Neural cell (in vitro differentiated cells): ENCODE measurements at regions not wholly inside any gene's neighbourhood (a gene's known extent, or its start where the extent isn't known, plus 50 kb on each side); places are given as distances from the start of the nearest gene placed in this dataset.

Experiments
- H2AFZ ChIP-seq: fragments of 200-600, 300-800 bp; sonication (generic), shearing (Covaris generic); 2 replicates; pipeline ENCODE4 v1.6.0; 2014; ENCODE audit warnings: low read depth, mild to moderate bottlenecking, antibody characterized with exemption, low read length, moderate library complexity
- H3F3A ChIP-seq: fragments of 200-600 bp; shearing (Covaris generic); 2 replicates; pipeline ENCODE4 v1.6.1; 2016; ENCODE audit warnings: mild to moderate bottlenecking, moderate library complexity, mixed read lengths, antibody characterized with exemption, low read length; ENCODE audit not compliant: insufficient read depth, poor library complexity, severe bottlenecking
- H3K27ac ChIP-seq: fragments of 200-600, 300-800 bp; sonication (generic), shearing (Covaris generic); 2 replicates; pipeline ENCODE4 v1.5.1; 2014; ENCODE audit warnings: mild to moderate bottlenecking, low read length, moderate library complexity
- H3K27me3 ChIP-seq: fragments of 300-800, 200-600 bp; sonication (generic), shearing (Covaris generic); 2 replicates; pipeline ENCODE4 v1.6.0; 2014; ENCODE audit warnings: mild to moderate bottlenecking, low read depth, low read length, moderate library complexity; ENCODE audit not compliant: insufficient read depth
- H3K36me3 ChIP-seq: fragments of 300-800, 200-600 bp; sonication (generic), shearing (Covaris generic); 2 replicates; pipeline ENCODE4 v1.5.1; 2014; ENCODE audit warnings: mild to moderate bottlenecking, antibody characterized with exemption, low read length, moderate library complexity; ENCODE audit not compliant: insufficient read depth
- H3K4me2 ChIP-seq: fragments of 300-800, 200-600 bp; sonication (generic), shearing (Covaris generic); 2 replicates; pipeline ENCODE4 v1.6.0; 2014; ENCODE audit warnings: mild to moderate bottlenecking, low read length
- H3K4me3 ChIP-seq: fragments of 300-800, 200-600 bp; sonication (generic), shearing (Covaris generic); 2 replicates; pipeline ENCODE4 v1.5.1; 2014; ENCODE audit warnings: mild to moderate bottlenecking, low read length, moderate library complexity
- H3K79me2 ChIP-seq: fragments of 200-600 bp; shearing (Covaris generic); replicated peaks from 2 replicates; pipeline ENCODE4 v1.6.0; 2014; ENCODE audit warnings: mild to moderate bottlenecking, low read length, moderate library complexity; ENCODE audit not compliant: insufficient read depth
- H3K9ac ChIP-seq: fragments of 300-800, 200-600 bp; sonication (generic), shearing (Covaris generic); 2 replicates; pipeline ENCODE4 v1.6.1; 2016; ENCODE audit warnings: mild to moderate bottlenecking, low read length, mixed read lengths
- H3K9me2 ChIP-seq: fragments of 200-600 bp; shearing (Covaris generic); 2 replicates; pipeline ENCODE4 v1.6.1; 2016; ENCODE audit warnings: mild to moderate bottlenecking, low read length, mixed read lengths; ENCODE audit not compliant: insufficient read depth
- H3K9me3 ChIP-seq: fragments of 200-600, 300-800 bp; sonication (generic), shearing (Covaris generic); 2 replicates; pipeline ENCODE4 v1.6.1; 2016; ENCODE audit warnings: mild to moderate bottlenecking, mixed run types, low read length, moderate library complexity, mixed read lengths
- H4K20me1 ChIP-seq: fragments of 200-600 bp; shearing (Covaris generic); 2 replicates; pipeline ENCODE4 v1.6.1; 2016; ENCODE audit warnings: mild to moderate bottlenecking, mixed run types; ENCODE audit not compliant: insufficient read depth
- EP300 ChIP-seq: fragments of 450-650 bp; conservative IDR thresholded peaks from 2 replicates; pipeline ENCODE4 v1.6.1; 2014; ENCODE audit warnings: antibody characterized with exemption, mild to moderate bottlenecking, moderate library complexity; ENCODE audit not compliant: poor library complexity, severe bottlenecking
- EZH2 ChIP-seq: fragments of 200-600, 300-800 bp; shearing (Covaris generic), sonication (generic); IDR thresholded peaks from 2 replicates; pipeline ENCODE4 v1.6.1; 2014; ENCODE audit warnings: antibody characterized with exemption, low read length, borderline replicate concordance, mild to moderate bottlenecking; ENCODE audit not compliant: insufficient read depth, poor library complexity, severe bottlenecking
- MXI1 ChIP-seq: fragments of 450-650 bp; conservative IDR thresholded peaks from 2 replicates; pipeline ENCODE4 v1.6.1; 2014; ENCODE audit warnings: antibody characterized with exemption, mild to moderate bottlenecking; ENCODE audit not compliant: poor library complexity, severe bottlenecking
- POLR2AphosphoS5 ChIP-seq: IDR thresholded peaks from 2 replicates; pipeline ENCODE4 v1.6.1; 2012
- RAD21 ChIP-seq: fragments of 450-650 bp; conservative IDR thresholded peaks from 2 replicates; pipeline ENCODE4 v1.6.1; 2014; ENCODE audit warnings: antibody characterized with exemption, mild to moderate bottlenecking, moderate library complexity
- SMC3 ChIP-seq: fragments of 450-650 bp; conservative IDR thresholded peaks from 2 replicates; pipeline ENCODE4 v1.6.1; 2014; ENCODE audit warnings: antibody characterized with exemption, mild to moderate bottlenecking, moderate library complexity; ENCODE audit not compliant: poor library complexity
- TAF1 ChIP-seq: IDR thresholded peaks from 2 replicates; pipeline ENCODE4 v1.6.1; 2012; ENCODE audit warnings: low read depth
- TF ChIP-seq, protein P1 (sequence below): fragments of 450-650 bp; IDR thresholded peaks from 2 replicates; pipeline ENCODE4 v1.5.1; 2014; ENCODE audit warnings: antibody characterized with exemption, mild to moderate bottlenecking, moderate library complexity; ENCODE audit not compliant: poor library complexity, severe bottlenecking
- TF ChIP-seq, protein P2 (sequence below): IDR thresholded peaks from 2 replicates; pipeline ENCODE4 v1.6.1; 2012; ENCODE audit warnings: borderline replicate concordance

DNA sequence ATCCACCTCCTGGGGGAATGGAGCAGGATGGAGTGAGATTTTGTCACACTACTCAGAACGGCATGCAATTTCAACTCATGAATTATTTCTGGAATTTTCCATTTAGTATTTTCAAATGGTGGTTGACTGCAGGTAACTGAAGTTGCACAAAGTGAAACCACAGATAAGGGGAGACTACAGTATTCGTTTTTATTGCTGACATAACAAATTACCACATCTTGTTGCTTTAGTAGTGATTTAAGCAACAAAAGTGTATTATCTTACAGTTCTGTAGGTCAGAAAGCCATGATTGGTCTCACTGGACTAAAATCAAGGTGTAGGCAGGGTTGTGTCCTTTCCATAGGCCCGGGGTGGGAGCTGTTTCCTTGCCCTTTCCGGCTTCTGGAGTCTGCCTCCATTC, 133.4 kb upstream of the B3GAT2 start:
- H3K4me3 ChIP-seq, result no peak overlapping the region
- no peaks in the 10 kb centered on the region for H3K9me2 ChIP-seq
- H3K27ac ChIP-seq, result no peak overlapping the region
- H3K27me3 ChIP-seq, result no peaks in the 10 kb centered on the region
- H3F3A ChIP-seq, result no peaks in the 10 kb centered on the region
- H3K9ac ChIP-seq, result no peak overlapping the region
- no peak for TF ChIP-seq MXI1
- no peak for TF ChIP-seq SMC3
- TF ChIP-seq, protein P1, sequence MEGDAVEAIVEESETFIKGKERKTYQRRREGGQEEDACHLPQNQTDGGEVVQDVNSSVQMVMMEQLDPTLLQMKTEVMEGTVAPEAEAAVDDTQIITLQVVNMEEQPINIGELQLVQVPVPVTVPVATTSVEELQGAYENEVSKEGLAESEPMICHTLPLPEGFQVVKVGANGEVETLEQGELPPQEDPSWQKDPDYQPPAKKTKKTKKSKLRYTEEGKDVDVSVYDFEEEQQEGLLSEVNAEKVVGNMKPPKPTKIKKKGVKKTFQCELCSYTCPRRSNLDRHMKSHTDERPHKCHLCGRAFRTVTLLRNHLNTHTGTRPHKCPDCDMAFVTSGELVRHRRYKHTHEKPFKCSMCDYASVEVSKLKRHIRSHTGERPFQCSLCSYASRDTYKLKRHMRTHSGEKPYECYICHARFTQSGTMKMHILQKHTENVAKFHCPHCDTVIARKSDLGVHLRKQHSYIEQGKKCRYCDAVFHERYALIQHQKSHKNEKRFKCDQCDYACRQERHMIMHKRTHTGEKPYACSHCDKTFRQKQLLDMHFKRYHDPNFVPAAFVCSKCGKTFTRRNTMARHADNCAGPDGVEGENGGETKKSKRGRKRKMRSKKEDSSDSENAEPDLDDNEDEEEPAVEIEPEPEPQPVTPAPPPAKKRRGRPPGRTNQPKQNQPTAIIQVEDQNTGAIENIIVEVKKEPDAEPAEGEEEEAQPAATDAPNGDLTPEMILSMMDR, result no peak
- TF ChIP-seq, protein P2, sequence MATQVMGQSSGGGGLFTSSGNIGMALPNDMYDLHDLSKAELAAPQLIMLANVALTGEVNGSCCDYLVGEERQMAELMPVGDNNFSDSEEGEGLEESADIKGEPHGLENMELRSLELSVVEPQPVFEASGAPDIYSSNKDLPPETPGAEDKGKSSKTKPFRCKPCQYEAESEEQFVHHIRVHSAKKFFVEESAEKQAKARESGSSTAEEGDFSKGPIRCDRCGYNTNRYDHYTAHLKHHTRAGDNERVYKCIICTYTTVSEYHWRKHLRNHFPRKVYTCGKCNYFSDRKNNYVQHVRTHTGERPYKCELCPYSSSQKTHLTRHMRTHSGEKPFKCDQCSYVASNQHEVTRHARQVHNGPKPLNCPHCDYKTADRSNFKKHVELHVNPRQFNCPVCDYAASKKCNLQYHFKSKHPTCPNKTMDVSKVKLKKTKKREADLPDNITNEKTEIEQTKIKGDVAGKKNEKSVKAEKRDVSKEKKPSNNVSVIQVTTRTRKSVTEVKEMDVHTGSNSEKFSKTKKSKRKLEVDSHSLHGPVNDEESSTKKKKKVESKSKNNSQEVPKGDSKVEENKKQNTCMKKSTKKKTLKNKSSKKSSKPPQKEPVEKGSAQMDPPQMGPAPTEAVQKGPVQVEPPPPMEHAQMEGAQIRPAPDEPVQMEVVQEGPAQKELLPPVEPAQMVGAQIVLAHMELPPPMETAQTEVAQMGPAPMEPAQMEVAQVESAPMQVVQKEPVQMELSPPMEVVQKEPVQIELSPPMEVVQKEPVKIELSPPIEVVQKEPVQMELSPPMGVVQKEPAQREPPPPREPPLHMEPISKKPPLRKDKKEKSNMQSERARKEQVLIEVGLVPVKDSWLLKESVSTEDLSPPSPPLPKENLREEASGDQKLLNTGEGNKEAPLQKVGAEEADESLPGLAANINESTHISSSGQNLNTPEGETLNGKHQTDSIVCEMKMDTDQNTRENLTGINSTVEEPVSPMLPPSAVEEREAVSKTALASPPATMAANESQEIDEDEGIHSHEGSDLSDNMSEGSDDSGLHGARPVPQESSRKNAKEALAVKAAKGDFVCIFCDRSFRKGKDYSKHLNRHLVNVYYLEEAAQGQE, result no peak
- no peak for TF ChIP-seq RAD21
- no peak for TF ChIP-seq EZH2
- TF ChIP-seq TAF1, result no peak
- no peak for TF ChIP-seq EP300
- TF ChIP-seq POLR2AphosphoS5, result no peak
- no peak overlapping the region for H2AFZ ChIP-seq
- no peaks in the 10 kb centered on the region for H3K36me3 ChIP-seq
- no peak overlapping the region for H3K4me2 ChIP-seq
- no peaks in the 10 kb centered on the region for H4K20me1 ChIP-seq
- no peaks in the 10 kb centered on the region for H3K9me3 ChIP-seq
- no peaks in the 10 kb centered on the region for H3K79me2 ChIP-seq

DNA sequence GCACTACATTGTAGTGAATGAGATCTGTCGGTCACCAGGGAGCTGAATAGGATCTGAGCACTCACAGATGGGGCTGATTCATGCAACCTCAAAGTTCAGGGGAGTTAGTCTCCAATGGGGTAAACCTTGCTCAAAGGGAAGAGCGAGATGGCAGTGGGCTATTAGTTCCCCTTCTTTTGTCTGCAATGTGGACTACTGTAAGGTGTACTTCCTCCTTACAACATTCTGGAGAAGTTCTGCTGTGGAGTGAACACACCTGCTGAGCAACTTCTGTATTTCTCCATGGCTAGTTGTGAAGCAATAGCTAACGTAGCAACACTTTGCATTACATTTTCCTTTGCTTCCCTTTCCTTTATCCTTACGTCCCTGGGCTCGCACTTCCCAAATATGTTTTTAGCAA, 134.3 kb upstream of the B3GAT2 start:
- Histone ChIP-seq H3F3A (no peaks in the 10 kb centered on the region), H3K9me2 (no peaks in the 10 kb centered on the region), H3K27me3 (no peaks in the 10 kb centered on the region), H4K20me1 (no peaks in the 10 kb centered on the region), H3K36me3 (no peaks in the 10 kb centered on the region), H3K4me3 (no peak overlapping the region), H3K79me2 (no peaks in the 10 kb centered on the region), H2AFZ (no peak overlapping the region), H3K4me2 (no peak overlapping the region), H3K9ac (no peak overlapping the region), H3K9me3 (no peaks in the 10 kb centered on the region), H3K27ac (no peak overlapping the region)
- TF ChIP-seq EP300, result no peak
- no peak for TF ChIP-seq SMC3
- TF ChIP-seq MXI1, result no peak
- TF ChIP-seq TAF1, result no peak
- no peak for TF ChIP-seq POLR2AphosphoS5
- TF ChIP-seq EZH2, result no peak
- TF ChIP-seq, protein P1, result no peak
- TF ChIP-seq RAD21, result no peak
- TF ChIP-seq, protein P2, result no peak
